HS-5 (cell line): ENCODE measurements at regions not wholly inside any gene's neighbourhood (a gene's known extent, or its start where the extent isn't known, plus 50 kb on each side); places are given as distances from the start of the nearest gene placed in this dataset.
A peak's percentile ranks its signal among the peaks of the same experiment; 100 is the strongest.

Source experiments
- DNase-seq: peaks from one replicate; pipeline ENCODE4 v3.0.0-alpha.2; 2012; ENCODE audit warnings: low read depth

DNA sequence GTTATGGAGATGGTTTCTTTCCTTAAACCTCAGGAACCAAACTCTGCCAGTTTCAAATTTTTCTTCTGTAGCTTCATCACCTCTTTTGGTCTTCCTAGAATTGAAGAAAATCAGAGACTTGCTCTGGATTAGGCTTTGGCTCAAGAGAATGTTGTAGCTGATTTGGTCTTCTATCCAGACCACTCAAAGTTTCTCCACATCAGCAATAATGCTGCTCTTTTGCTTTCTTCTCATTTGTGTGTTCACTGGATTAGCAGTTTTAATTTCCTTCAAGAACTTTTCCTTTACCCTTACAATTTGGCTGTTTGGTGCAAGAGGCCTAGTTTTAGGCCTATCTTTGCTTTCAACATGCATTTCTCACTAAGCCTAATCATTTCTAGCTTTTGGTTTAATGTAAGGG, 78.1 kb upstream of the PLCB4 start:
- no peak for DNase-seq

GRCh38 chr20:8994045-8994444, 74.8 kb upstream of the PLCB4 start:
- DNase-seq = no peak

- DNase-seq = no peak
Observed at GRCh38 chr20:8995761-8996160, 73.1 kb upstream of the PLCB4 start.

- DNase-seq = no peak
Observed at GRCh38 chr20:8996817-8997512, 71.9 kb upstream of the PLCB4 start.

GRCh38 chr20:8997701-8998117, 71.2 kb upstream of the PLCB4 start:
- no peak for DNase-seq

DNA sequence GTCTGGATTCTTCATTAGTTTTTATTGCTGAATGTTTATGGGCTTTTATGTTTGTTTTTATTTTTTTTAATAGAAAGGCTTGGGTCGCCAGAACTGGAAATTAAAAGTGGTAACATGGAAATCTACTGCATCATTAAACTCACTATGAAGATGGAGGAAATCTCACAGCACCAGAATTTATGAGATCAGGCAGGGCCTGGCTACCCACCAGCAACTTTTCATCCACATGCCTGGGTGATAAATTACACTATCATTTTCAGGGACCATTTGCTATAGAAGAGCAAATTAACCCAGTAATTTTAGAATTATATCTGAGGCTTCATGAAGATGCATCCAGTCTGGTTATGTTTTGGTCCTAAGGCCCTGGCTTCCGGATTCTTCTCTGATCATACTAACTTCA, 57.8 kb upstream of the PLCB4 start:
- no peak for DNase-seq

GRCh38 chr20:9015232-9015983, 53.5 kb upstream of the PLCB4 start:
- peak; percentile 41 for DNase-seq

DNA sequence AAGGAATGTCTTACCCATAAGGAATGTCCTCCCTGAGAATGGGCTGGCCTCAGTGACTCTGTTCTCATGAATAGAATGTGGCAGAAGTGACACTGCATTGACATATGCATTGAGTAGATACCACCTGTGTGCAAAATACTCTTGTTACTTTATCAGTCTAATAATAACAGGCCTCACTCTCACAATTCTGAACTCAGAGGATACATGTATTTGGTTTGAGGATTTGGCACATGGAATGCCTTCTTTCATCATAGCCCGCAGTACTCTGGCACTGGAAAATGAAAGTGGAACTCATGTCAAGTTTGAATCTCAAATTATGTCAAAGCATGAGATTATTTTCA, 52.9 kb upstream of the PLCB4 start:
- peak; percentile 77 for DNase-seq

- no peak for DNase-seq
Observed at GRCh38 chr20:9018346-9018745, 50.5 kb upstream of the PLCB4 start.
